ENCODE measurements at regions not wholly inside any gene's neighbourhood (a gene's known extent, or its start where the extent isn't known, plus 50 kb on each side); places are given as distances from the start of the nearest gene placed in this dataset.

DNA sequence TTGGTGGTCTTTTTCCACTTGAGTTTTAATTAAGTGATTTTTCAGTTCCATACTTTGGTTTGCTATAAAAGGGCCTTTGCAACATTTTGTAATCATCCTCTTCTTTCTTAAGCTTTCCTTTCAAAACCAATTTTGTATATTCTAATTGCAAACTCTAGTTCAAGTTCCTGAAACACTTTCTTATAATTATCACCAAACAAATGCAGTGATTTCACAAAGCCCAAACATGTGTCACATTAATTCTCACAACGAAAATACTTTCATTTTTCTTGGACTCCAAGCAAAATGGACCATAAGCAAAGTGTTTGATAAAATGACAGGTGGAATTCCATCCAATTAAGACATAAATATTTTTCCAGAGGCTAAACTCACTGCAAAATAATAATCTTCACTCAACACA lies 188.2 kb upstream of the IRX5 start:
- TF ChIP-seq, protein P1, sequence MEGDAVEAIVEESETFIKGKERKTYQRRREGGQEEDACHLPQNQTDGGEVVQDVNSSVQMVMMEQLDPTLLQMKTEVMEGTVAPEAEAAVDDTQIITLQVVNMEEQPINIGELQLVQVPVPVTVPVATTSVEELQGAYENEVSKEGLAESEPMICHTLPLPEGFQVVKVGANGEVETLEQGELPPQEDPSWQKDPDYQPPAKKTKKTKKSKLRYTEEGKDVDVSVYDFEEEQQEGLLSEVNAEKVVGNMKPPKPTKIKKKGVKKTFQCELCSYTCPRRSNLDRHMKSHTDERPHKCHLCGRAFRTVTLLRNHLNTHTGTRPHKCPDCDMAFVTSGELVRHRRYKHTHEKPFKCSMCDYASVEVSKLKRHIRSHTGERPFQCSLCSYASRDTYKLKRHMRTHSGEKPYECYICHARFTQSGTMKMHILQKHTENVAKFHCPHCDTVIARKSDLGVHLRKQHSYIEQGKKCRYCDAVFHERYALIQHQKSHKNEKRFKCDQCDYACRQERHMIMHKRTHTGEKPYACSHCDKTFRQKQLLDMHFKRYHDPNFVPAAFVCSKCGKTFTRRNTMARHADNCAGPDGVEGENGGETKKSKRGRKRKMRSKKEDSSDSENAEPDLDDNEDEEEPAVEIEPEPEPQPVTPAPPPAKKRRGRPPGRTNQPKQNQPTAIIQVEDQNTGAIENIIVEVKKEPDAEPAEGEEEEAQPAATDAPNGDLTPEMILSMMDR (IDR thresholded peaks at IDR 0.05), result no peak
- no peak for TF ChIP-seq POLR2A (IDR thresholded peaks at IDR 0.05)
